ENCODE measurements at regions not wholly inside any gene's neighbourhood (a gene's known extent, or its start where the extent isn't known, plus 50 kb on each side); places are given as distances from the start of the nearest gene placed in this dataset.
"Not testable (repeated sequence)": the region's sequence is repeated elsewhere in the genome, so short reads cannot be mapped to it uniquely, and the experiment has no call there.

- H3K27ac ChIP-seq = peak overlapping the region; percentile 86
- no peak for DNase-seq (ENCODE audit: low spot score)
These were observed 52.2 kb downstream of the CALML3 start for GRCh38 chr10:5576780-5577624.

GRCh38 chr10:5580038-5580428, 55.3 kb downstream of the CALML3 start:
- H3K27ac ChIP-seq; H3K27me3 ChIP-seq; H3K79me2 ChIP-seq; H3K36me3 ChIP-seq (replicated peaks; ENCODE audit: insufficient read depth, low read depth); H3K4me3 ChIP-seq; H4K20me1 ChIP-seq (ENCODE audit: insufficient read depth, poor library complexity, severe bottlenecking); DNase-seq (ENCODE audit: low spot score); H3K4me2 ChIP-seq; H3K9me2 ChIP-seq (replicated peaks; ENCODE audit: insufficient read depth); H3K9me3 ChIP-seq (ENCODE audit: low read depth); H2AFZ ChIP-seq: not testable (repeated sequence)
- peaks cover 26% of the 10 kb centered on the region for H3K4me1 ChIP-seq (ENCODE audit: insufficient read depth)
- WGBS (ENCODE audit: low lambda C conversion rate, missing lambda C conversion rate) = 83% methylated on average over 4 of the region's 4 CpGs

More at GRCh38 chr10:5576780-5577624, 52.2 kb downstream of the CALML3 start:
- Histone ChIP-seq H3K27me3 (no peaks in the 10 kb centered on the region), H2AFZ (no peak overlapping the region), H3K4me2 (no peak overlapping the region), H3K9me2 (replicated peaks; ENCODE audit: insufficient read depth) (no peaks in the 10 kb centered on the region), H3K9me3 (ENCODE audit: low read depth) (no peaks in the 10 kb centered on the region), H3K4me3 (no peak overlapping the region), H3K79me2 (no peaks in the 10 kb centered on the region), H4K20me1 (ENCODE audit: insufficient read depth, poor library complexity, severe bottlenecking) (no peaks in the 10 kb centered on the region), H3K36me3 (replicated peaks; ENCODE audit: insufficient read depth, low read depth) (no peaks in the 10 kb centered on the region), H3K4me1 (ENCODE audit: insufficient read depth) (peaks cover 29% of the 10 kb centered on the region)
- 56% methylated on average over 7 of the region's 47 CpGs for WGBS (ENCODE audit: low lambda C conversion rate, missing lambda C conversion rate)
- TF ChIP-seq EZH2phosphoT487 (IDR thresholded peaks at IDR 0.05; ENCODE audit: low read depth, severe bottlenecking, unreplicated experiment) (no peak), EZH2 (IDR thresholded peaks at IDR 0.05; ENCODE audit: borderline replicate concordance) (no peak), CTCF (IDR thresholded peaks at IDR 0.05; ENCODE audit: poor library complexity) (no peak)

GRCh38 chr10:5581670-5582566, 57.2 kb downstream of the CALML3 start:
- no peak overlapping the region for H3K4me3 ChIP-seq
- H3K4me1 ChIP-seq (ENCODE audit: insufficient read depth) = peaks cover 26% of the 10 kb centered on the region
- H2AFZ ChIP-seq = no peak overlapping the region
- H3K4me2 ChIP-seq = no peak overlapping the region
- no peaks in the 10 kb centered on the region for H3K27me3 ChIP-seq
- no peaks in the 10 kb centered on the region for H3K9me3 ChIP-seq (ENCODE audit: low read depth)
- H3K36me3 ChIP-seq (replicated peaks; ENCODE audit: insufficient read depth, low read depth) = no peaks in the 10 kb centered on the region
- H3K27ac ChIP-seq = peak overlapping the region; percentile 31
- WGBS (ENCODE audit: low lambda C conversion rate, missing lambda C conversion rate) = 76% methylated on average over 11 of the region's 11 CpGs
- DNase-seq (ENCODE audit: low spot score) = no peak
- no peaks in the 10 kb centered on the region for H3K9me2 ChIP-seq (replicated peaks; ENCODE audit: insufficient read depth)
- no peak for TF ChIP-seq EZH2phosphoT487 (IDR thresholded peaks at IDR 0.05; ENCODE audit: low read depth, severe bottlenecking, unreplicated experiment)
- H4K20me1 ChIP-seq (ENCODE audit: insufficient read depth, poor library complexity, severe bottlenecking) = no peaks in the 10 kb centered on the region
- no peaks in the 10 kb centered on the region for H3K79me2 ChIP-seq

- Histone ChIP-seq H2AFZ (no peak overlapping the region), H3K9me2 (replicated peaks; ENCODE audit: insufficient read depth) (no peaks in the 10 kb centered on the region), H3K27ac (peak overlapping the region; percentile 31), H3K9me3 (ENCODE audit: low read depth) (no peaks in the 10 kb centered on the region), H4K20me1 (ENCODE audit: insufficient read depth, poor library complexity, severe bottlenecking) (no peaks in the 10 kb centered on the region), H3K27me3 (no peaks in the 10 kb centered on the region), H3K4me1 (ENCODE audit: insufficient read depth) (peaks cover 34% of the 10 kb centered on the region), H3K4me3 (no peak overlapping the region), H3K4me2 (no peak overlapping the region), H3K36me3 (replicated peaks; ENCODE audit: insufficient read depth, low read depth) (no peaks in the 10 kb centered on the region), H3K79me2 (no peaks in the 10 kb centered on the region)
- 89% methylated on average over 11 of the region's 12 CpGs for WGBS (ENCODE audit: low lambda C conversion rate, missing lambda C conversion rate)
- TF ChIP-seq EZH2phosphoT487 (IDR thresholded peaks at IDR 0.05; ENCODE audit: low read depth, severe bottlenecking, unreplicated experiment) (no peak), CTCF (IDR thresholded peaks at IDR 0.05; ENCODE audit: poor library complexity) (peak; percentile 17)
- no peak for DNase-seq (ENCODE audit: low spot score)
These were observed 58.0 kb downstream of the CALML3 start for GRCh38 chr10:5582736-5583135.
